HG02840 (cell line): ENCODE measurements at regions not wholly inside any gene's neighbourhood (a gene's known extent, or its start where the extent isn't known, plus 50 kb on each side); places are given as distances from the start of the nearest gene placed in this dataset.

ENCODE experiments used
- ATAC-seq: cut with Tn5 transposase; IDR thresholded peaks from one replicate; pipeline ENCODE4 v1.9.1; 2021; ENCODE audit warnings: mild to moderate bottlenecking, moderate library complexity, moderate number of reproducible peaks; ENCODE audit not compliant: unreplicated experiment, low FRiP score

DNA sequence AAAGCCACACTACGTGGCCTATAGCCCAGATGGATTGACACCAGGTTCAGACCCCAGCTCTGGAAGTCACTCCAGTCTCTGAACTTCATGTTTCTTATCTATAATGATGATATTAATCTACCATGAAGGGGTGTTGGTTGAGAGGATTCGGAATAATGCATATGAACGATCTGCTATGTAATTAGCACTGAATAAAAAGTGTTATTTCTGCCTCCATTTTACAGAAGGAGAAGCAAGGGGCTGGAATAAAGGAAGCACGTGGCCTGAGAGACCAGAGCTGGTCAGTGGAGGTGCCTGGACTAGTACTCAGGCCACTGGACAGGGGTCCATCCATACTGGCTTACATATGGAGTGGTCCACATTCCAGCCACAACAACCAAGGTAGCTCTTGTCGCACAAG, 166.5 kb upstream of the MYCN start:
- ATAC-seq = no peak

- no peak for ATAC-seq
Measured at GRCh38 chr2:15775753-15776628, 164.4 kb upstream of the MYCN start.

- ATAC-seq = no peak
Measured at GRCh38 chr2:15776629-15776919, 163.8 kb upstream of the MYCN start.

GRCh38 chr2:15776992-15777702, 163.2 kb upstream of the MYCN start:
- ATAC-seq = no peak

GRCh38 chr2:15777795-15778371, 162.5 kb upstream of the MYCN start:
- ATAC-seq = no peak

- no peak for ATAC-seq
Measured at GRCh38 chr2:15778529-15779219, 161.7 kb upstream of the MYCN start.

DNA sequence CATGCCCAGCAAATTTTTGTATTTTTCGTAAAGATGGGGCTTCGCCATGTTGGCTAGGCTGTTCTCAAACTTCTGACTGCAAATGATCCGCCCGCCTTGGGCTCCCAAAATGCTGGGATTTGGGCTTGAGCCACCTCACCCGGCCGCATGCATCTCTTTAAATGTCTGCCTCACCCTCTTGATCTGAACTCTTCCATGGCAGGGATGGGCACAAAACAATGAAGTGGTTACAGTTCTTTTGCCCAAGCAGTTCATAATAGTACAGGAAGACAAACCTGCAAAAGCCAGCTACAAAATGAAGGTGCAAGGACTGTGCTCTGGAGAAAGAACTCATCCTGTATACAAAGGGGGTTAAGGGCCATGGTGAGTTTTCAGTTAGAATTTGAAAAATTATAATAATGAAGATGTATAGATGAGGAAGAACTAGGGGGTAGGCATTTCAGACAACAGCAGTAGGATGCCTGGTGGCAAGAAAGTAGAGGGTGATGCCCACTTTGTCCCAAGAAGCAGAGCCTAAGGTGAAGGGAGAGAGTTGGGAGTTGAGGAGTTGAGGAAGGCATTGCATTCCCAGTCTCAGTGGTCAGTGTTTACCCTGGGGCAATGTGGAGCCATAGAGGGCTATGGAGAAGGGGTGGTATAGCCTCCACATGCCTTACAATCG, 160.8 kb upstream of the MYCN start:
- no peak for ATAC-seq

DNA sequence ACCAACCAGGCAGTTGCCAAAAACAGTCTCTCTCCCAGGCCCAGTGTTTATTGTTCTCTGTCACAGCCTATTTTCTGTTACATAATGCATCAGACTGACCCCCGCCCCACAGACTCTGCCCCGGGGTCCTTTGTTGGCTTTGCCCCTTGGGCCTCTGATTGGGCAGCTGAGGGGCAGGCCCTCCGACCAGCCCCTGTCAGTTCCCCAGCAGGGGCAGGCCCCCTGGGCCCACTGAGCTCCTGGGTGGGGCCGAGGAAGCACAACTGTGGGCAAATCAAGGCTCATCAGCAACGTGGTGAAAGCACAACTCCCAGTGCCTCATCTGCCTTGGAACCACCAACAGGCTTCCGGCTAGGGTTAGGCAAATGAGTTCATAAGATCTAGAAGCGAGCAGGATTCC, 160.1 kb upstream of the MYCN start:
- ATAC-seq = no peak

DNA sequence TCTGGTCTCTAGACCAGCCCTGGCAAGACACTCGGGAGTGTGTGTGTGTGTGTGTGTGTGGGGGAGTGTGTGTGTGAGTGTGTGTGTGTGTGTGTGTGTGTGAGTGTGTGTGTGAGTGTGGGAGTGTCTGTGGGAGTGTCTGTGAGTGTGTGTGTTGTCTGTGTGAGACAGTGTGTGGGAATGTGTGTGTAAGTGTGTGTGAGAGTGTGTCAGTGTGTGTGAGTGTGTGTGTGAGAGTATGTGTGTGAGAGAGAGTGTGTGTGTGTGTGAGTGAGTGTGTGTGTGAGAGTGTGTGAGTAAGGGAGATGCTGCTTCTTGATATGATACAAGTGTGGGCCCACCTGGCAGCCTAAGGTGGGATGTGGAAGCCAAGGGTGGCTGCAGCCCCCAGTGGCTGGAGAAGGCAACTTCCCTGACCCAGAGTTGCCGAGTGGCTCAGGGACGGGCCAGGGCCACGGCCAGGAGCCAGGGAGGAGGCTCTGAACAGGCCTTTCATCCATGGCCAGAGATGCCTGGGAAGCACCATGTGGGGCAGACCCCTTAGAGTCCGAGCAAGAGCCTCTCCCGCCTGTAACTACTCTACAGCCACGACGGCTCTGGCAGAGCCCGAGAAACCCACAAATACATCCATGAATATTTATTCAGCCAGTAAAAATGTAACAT, 159.3 kb upstream of the MYCN start:
- ATAC-seq = no peak

- ATAC-seq = no peak
Measured at GRCh38 chr2:15782009-15782751, 158.2 kb upstream of the MYCN start.

- ATAC-seq = no peak
Measured at GRCh38 chr2:15782769-15783294, 157.5 kb upstream of the MYCN start.

- ATAC-seq = no peak
Measured at GRCh38 chr2:15783489-15783888, 156.9 kb upstream of the MYCN start.

DNA sequence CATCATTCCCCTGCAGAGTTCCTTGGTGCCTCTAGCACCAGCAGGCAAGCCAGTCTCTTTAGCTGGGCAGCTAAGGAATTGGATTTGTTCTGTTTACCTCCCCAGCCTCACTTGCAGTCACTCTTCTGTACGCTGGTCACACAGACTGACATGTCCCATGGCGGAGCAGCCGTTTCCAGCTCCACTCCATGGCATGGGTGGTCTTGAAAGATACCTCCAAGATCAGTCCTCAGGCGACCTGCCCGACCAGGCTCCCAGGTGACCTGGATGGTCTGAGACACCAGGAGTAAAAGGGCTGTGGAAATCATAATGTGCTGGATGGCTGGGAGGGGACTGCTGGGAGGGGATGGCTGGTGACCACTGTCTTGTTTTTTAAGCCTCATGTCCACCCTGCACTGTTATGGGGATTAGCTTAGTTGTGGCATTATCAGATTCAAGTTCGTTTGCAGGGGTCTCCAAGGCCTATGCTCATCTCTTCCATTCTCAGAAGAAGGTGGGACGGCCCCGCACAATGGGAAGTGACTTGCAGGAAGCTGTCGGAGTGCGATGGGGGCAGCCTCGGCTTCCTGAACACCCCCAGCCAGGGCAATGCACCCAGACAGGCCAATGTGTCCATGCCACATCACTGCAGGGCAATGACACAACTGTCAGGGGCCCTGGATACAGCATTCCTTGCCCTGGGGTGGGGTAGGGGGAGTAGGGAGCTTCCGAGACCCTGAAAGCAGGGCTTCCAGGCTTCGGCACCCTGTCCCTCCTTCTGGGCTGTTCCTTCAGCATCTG, 156.1 kb upstream of the MYCN start:
- ATAC-seq = no peak

GRCh38 chr2:15784886-15785801, 155.2 kb upstream of the MYCN start:
- no peak for ATAC-seq

GRCh38 chr2:15786003-15786654, 154.2 kb upstream of the MYCN start:
- no peak for ATAC-seq

- ATAC-seq = no peak
Measured at GRCh38 chr2:15786901-15787300, 153.4 kb upstream of the MYCN start.
